Transverse colon (tissue), 3 donors: ENCODE measurements at regions not wholly inside any gene's neighbourhood (a gene's known extent, or its start where the extent isn't known, plus 50 kb on each side); places are given as distances from the start of the nearest gene placed in this dataset.
"Not testable (repeated sequence)": the region's sequence is repeated elsewhere in the genome, so short reads cannot be mapped to it uniquely, and the experiment has no call there.

Experiments used
- POLR2A ChIP-seq: fragments of 450-650 bp; IDR thresholded peaks from one replicate; pipeline ENCODE4 v1.6.1; 2016; ENCODE audit warnings: antibody characterized with exemption, mild to moderate bottlenecking, moderate library complexity
- TF ChIP-seq, protein P1 (sequence below), 5 experiments: fragments of 200-600 bp in 3 of 5; fragments of 450-650 bp in 2 of 5; sonication (generic) in 3 of 5; IDR thresholded peaks; 1 replicate in 2 of 5; 2 replicates in 3 of 5; pipeline ENCODE4 v1.5.1; 2016 to 2017; ENCODE audit warnings: antibody characterized with exemption in 5 of 5, inconsistent platforms in 3 of 5, mild to moderate bottlenecking in 2 of 5, moderate library complexity in 1 of 5

DNA sequence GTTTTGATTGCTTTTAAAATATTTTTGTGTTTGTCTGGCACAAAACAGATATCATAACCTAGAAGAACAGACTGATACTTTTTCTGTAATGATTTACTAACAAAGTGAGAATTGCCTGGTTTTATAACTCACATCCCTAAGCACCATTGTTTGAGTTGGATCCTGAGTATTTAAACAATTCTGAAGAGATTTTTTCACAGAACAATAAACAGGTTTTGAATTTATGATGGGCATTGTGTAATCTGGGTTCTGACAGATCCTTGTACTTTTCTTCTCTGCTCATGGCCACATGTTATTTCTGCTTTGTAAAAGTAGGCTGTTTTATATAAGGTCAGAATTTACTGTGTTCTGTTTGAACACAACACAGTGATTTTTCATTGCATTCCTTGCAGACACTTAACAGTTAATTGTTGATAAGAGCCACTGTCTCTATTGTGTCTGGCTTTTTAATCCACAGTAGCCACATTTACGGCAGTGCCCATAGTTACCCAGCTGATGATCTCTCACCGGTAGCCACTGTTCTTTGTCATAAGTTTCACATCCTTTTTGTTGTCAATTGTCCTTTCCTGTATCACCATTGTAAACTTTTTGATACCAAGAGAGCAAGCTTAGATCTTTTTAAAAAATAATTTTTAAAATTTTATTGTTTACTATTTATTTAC is 1548.1 kb downstream of the KHDRBS2 start:
- TF ChIP-seq, protein P1, sequence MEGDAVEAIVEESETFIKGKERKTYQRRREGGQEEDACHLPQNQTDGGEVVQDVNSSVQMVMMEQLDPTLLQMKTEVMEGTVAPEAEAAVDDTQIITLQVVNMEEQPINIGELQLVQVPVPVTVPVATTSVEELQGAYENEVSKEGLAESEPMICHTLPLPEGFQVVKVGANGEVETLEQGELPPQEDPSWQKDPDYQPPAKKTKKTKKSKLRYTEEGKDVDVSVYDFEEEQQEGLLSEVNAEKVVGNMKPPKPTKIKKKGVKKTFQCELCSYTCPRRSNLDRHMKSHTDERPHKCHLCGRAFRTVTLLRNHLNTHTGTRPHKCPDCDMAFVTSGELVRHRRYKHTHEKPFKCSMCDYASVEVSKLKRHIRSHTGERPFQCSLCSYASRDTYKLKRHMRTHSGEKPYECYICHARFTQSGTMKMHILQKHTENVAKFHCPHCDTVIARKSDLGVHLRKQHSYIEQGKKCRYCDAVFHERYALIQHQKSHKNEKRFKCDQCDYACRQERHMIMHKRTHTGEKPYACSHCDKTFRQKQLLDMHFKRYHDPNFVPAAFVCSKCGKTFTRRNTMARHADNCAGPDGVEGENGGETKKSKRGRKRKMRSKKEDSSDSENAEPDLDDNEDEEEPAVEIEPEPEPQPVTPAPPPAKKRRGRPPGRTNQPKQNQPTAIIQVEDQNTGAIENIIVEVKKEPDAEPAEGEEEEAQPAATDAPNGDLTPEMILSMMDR (IDR thresholded peaks at IDR 0.05): not testable (repeated sequence)
- TF ChIP-seq POLR2A: not testable (repeated sequence)
